ENCODE measurements at regions not wholly inside any gene's neighbourhood (a gene's known extent, or its start where the extent isn't known, plus 50 kb on each side); places are given as distances from the start of the nearest gene placed in this dataset.

DNA sequence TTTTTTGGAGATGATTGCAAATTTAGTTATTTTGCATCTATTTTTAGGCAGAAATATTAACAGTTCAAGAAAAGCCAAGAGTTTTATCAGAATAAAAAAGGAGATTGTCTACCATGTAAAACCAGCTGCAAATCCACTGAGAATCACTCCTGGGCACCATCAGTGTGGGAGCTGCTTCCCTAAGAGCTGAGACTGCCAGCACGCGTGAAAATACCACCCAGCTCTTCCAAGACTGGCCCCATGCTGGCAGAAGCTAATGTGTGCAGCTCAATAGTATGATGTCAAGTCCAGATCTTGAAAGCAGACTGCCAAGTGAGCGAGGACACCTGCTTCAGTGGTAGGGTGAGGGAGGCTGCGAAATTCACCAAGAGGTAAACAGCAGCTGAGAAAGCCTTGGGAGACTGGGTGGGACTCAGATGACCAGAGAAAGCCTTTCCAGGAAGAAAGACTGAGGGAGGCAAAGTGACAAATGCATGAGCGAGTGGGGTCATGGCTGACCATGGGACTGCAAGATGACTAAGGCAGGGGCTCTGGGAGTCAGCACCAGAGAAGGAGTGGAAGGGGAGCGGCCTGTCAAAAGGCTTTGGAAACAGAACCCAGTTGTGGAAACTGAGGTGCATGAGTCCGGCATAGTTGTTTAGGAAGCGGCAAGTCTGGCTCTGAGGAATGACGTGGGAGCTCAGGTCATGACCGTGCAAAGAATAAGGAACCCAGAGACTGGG, 200.9 kb downstream of the GADD45G start:
- no peak overlapping the region for H3K4me3 ChIP-seq
- peak overlapping the region in 1 of 2 donors; percentile 10 for H3K27ac ChIP-seq (ENCODE audit: low read depth in 1 of 2, low read length in 1 of 2)
- 90 to 94% methylated on average over 10 of the region's 10 CpGs for WGBS, 2 donors
- no peaks in the 10 kb centered on the region for H3K36me3 ChIP-seq (ENCODE audit: control insufficient read depth in 4 of 4, insufficient read depth in 4 of 4, low read length in 4 of 4)
- DNase-seq (no peak), ATAC-seq (ENCODE audit: insufficient read depth, low FRiP score) (no peak)
- H3K4me1 ChIP-seq (ENCODE audit: control insufficient read depth in 5 of 5, insufficient read depth in 5 of 5, low read length in 5 of 5) = peaks cover 0 to 27% (median 12%) of the 10 kb centered on the region in 5 donors
- TF ChIP-seq, protein P1, sequence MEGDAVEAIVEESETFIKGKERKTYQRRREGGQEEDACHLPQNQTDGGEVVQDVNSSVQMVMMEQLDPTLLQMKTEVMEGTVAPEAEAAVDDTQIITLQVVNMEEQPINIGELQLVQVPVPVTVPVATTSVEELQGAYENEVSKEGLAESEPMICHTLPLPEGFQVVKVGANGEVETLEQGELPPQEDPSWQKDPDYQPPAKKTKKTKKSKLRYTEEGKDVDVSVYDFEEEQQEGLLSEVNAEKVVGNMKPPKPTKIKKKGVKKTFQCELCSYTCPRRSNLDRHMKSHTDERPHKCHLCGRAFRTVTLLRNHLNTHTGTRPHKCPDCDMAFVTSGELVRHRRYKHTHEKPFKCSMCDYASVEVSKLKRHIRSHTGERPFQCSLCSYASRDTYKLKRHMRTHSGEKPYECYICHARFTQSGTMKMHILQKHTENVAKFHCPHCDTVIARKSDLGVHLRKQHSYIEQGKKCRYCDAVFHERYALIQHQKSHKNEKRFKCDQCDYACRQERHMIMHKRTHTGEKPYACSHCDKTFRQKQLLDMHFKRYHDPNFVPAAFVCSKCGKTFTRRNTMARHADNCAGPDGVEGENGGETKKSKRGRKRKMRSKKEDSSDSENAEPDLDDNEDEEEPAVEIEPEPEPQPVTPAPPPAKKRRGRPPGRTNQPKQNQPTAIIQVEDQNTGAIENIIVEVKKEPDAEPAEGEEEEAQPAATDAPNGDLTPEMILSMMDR (IDR thresholded peaks at IDR 0.05; ENCODE audit: control extremely low read depth, extremely low read depth) = no peak
- no peak overlapping the region for H3K9ac ChIP-seq (ENCODE audit: insufficient read depth in 1 of 2, low read length in 2 of 2)
- no peaks in the 10 kb centered on the region for H3K27me3 ChIP-seq (ENCODE audit: control insufficient read depth in 3 of 3, insufficient read depth in 3 of 3, low read length in 2 of 3)
- H3K9me3 ChIP-seq (ENCODE audit: control insufficient read depth in 4 of 4, insufficient read depth in 3 of 4, low read length in 3 of 4) = no peaks in the 10 kb centered on the region

DNA sequence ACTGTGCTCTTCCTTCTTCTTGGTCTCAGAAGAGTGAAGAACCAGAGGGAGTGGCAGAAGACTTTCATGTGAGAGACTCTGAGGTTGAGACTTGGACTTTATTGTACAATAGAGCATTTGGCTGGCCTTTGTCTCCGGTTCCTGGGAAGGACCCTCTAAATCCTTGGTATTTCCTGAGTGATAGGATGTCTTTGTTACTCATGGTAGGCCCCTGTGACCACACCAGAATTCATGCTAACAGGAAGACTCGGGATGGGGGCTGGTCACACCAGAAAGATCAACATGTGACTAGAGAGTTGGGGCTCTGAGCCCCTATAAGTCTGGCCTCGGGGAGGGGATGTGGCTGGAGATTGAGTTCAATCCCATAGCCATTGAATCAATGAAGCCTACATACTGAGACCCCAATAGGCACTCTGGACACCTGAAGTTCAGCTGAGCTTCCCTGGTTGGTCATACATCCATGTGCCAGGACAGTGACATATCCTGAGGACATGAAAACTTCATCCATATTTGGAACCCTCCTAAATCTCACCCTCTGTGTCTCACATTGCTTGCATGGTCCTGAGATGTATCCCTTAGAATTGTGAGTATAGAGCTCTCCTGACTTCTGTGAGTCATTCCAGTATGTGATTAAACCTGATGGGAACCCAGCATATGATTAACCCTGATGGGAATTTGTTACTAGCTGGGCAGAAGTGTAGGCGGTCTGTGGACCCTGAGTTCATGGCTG, 201.7 kb downstream of the GADD45G start:
- no peak for ATAC-seq (ENCODE audit: insufficient read depth, low FRiP score)
- 78 to 81% methylated on average over 4 of the region's 4 CpGs for WGBS, 2 donors
- Histone ChIP-seq H3K9me3 (ENCODE audit: control insufficient read depth in 4 of 4, insufficient read depth in 3 of 4, low read length in 3 of 4) (no peaks in the 10 kb centered on the region), H3K27ac (ENCODE audit: low read depth in 1 of 2, low read length in 1 of 2) (no peak overlapping the region), H3K4me1 (ENCODE audit: control insufficient read depth in 5 of 5, insufficient read depth in 5 of 5, low read length in 5 of 5) (peaks cover 0 to 23% (median 12%) of the 10 kb centered on the region in 5 donors), H3K27me3 (ENCODE audit: control insufficient read depth in 3 of 3, insufficient read depth in 3 of 3, low read length in 2 of 3) (no peaks in the 10 kb centered on the region), H3K36me3 (ENCODE audit: control insufficient read depth in 4 of 4, insufficient read depth in 4 of 4, low read length in 4 of 4) (no peaks in the 10 kb centered on the region), H3K4me3 (no peak overlapping the region), H3K9ac (ENCODE audit: insufficient read depth in 1 of 2, low read length in 2 of 2) (no peak overlapping the region)
- DNase-seq = no peak
- TF ChIP-seq, protein P1 (IDR thresholded peaks at IDR 0.05; ENCODE audit: control extremely low read depth, extremely low read depth) = no peak

DNA sequence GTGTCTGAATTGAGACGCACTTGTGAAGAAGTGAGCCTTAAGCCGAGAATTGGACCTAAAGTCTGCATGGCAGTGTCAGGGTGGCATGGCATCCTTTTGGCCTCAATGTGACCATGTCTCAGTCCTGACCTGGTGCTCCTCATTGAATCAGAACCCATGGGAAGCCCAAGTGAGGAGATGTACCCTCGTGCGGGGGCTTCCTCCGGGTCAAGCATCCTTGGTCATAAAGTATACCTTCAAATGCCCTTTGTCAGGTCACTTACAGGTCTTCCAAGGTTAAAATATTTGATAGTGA, 202.2 kb downstream of the GADD45G start:
- ATAC-seq (ENCODE audit: insufficient read depth, low FRiP score) (no peak), DNase-seq (no peak)
- Histone ChIP-seq H3K9ac (ENCODE audit: insufficient read depth in 1 of 2, low read length in 2 of 2) (no peak overlapping the region), H3K4me1 (ENCODE audit: control insufficient read depth in 5 of 5, insufficient read depth in 5 of 5, low read length in 5 of 5) (peaks cover 0 to 18% (median 11%) of the 10 kb centered on the region in 5 donors), H3K4me3 (no peak overlapping the region), H3K27me3 (ENCODE audit: control insufficient read depth in 3 of 3, insufficient read depth in 3 of 3, low read length in 2 of 3) (no peaks in the 10 kb centered on the region), H3K9me3 (ENCODE audit: control insufficient read depth in 4 of 4, insufficient read depth in 3 of 4, low read length in 3 of 4) (no peaks in the 10 kb centered on the region), H3K27ac (ENCODE audit: low read depth in 1 of 2, low read length in 1 of 2) (no peak overlapping the region), H3K36me3 (ENCODE audit: control insufficient read depth in 4 of 4, insufficient read depth in 4 of 4, low read length in 4 of 4) (no peaks in the 10 kb centered on the region)
- 95 to 96% methylated on average over 5 of the region's 5 CpGs for WGBS, 2 donors
- TF ChIP-seq, protein P1 (IDR thresholded peaks at IDR 0.05; ENCODE audit: control extremely low read depth, extremely low read depth) = no peak
